Gastroesophageal sphincter (tissue), 4 donors: ENCODE measurements at regions not wholly inside any gene's neighbourhood (a gene's known extent, or its start where the extent isn't known, plus 50 kb on each side); places are given as distances from the start of the nearest gene placed in this dataset.

Experiments
- ATAC-seq: fragments of 150-250 bp; one replicate; pipeline ENCODE4 v1.9.1; 2016; ENCODE audit warnings: mild to moderate bottlenecking, moderate library complexity
- H3K27ac ChIP-seq, 4 donors: fragments of 200-600 bp; sonication (generic) in 3 of 4; 1 replicate in 3 of 4; 2 replicates in 1 of 4; pipeline ENCODE4 v1.5.1; 2016 to 2019
- H3K27me3 ChIP-seq: fragments of 200-600 bp; sonication (generic); one replicate; pipeline ENCODE4 v1.5.1; 2019
- H3K36me3 ChIP-seq, 2 donors: fragments of 200-600 bp; sonication (generic); one replicate each; pipeline ENCODE4 v1.5.1; 2019; ENCODE audit warnings: control low read depth in 1 of 2
- H3K4me1 ChIP-seq, 3 donors: fragments of 200-600 bp; sonication (generic); 1 replicate in 2 of 3; 2 replicates in 1 of 3; pipeline ENCODE4 v1.5.1; 2016 to 2019; ENCODE audit warnings: control low read depth in 2 of 3
- H3K4me3 ChIP-seq, 2 donors: fragments of 200-600 bp; sonication (generic); one replicate each; pipeline ENCODE4 v1.5.1; 2019; ENCODE audit warnings: mild to moderate bottlenecking in 1 of 2, moderate library complexity in 1 of 2
- H3K9me3 ChIP-seq, 3 donors: fragments of 200-600 bp; sonication (generic); one replicate each; pipeline ENCODE4 v1.5.1; 2017 to 2019; ENCODE audit warnings: control low read depth in 2 of 3
- CTCF ChIP-seq, 4 experiments: fragments of 200-600 bp in 2 of 4; fragments of 450-650 bp in 2 of 4; sonication (generic) in 1 of 4; IDR thresholded peaks; one replicate each; pipeline ENCODE4 v1.5.1; 2017 to 2019; ENCODE audit warnings: antibody characterized with exemption in 4 of 4, mild to moderate bottlenecking in 2 of 4, moderate library complexity in 2 of 4
- EP300 ChIP-seq: sonication (generic); formaldehyde crosslinking; IDR thresholded peaks from one replicate; pipeline ENCODE4 v1.6.1; 2017; ENCODE audit warnings: antibody characterized with exemption, mild to moderate bottlenecking
- POLR2A ChIP-seq, 2 donors: fragments of 450-650 bp; IDR thresholded peaks; one replicate each; pipeline ENCODE4 v1.6.1; 2017; ENCODE audit warnings: antibody characterized with exemption in 2 of 2, mild to moderate bottlenecking in 2 of 2, moderate library complexity in 1 of 2
- POLR2AphosphoS5 ChIP-seq: sonication (generic); formaldehyde crosslinking; IDR thresholded peaks from one replicate; pipeline ENCODE4 v1.6.1; 2017; ENCODE audit warnings: antibody characterized with exemption
- WGBS, 2 donors: methylation state at CpG; one replicate each; pipeline ENCODE4 v1.1.5; 2018; ENCODE audit warnings: low coverage in 1 of 2; 5-methylcytosine and 5-hydroxymethylcytosine counted together

GRCh38 chr3:67094167-67094566 lies 96.1 kb downstream of the KBTBD8 start:
- Histone ChIP-seq H3K27me3 (peaks cover 4% of the 10 kb centered on the region), H3K27ac (no peak overlapping the region)
- no peak for ATAC-seq

GRCh38 chr3:67094774-67095173 lies 96.7 kb downstream of the KBTBD8 start:
- no peaks in the 10 kb centered on the region for H3K36me3 ChIP-seq
- ATAC-seq = no peak

More at GRCh38 chr3:67094167-67094566, 96.1 kb downstream of the KBTBD8 start:
- no peaks in the 10 kb centered on the region for H3K9me3 ChIP-seq
- TF ChIP-seq EP300 (no peak), POLR2AphosphoS5 (no peak), CTCF (IDR thresholded peaks at IDR 0.05) (no peak), POLR2A (IDR thresholded peaks at IDR 0.05) (no peak)
- 34 to 60% methylated on average over 4 to 5 of the region's 5 CpGs for WGBS, 2 donors
- H3K4me1 ChIP-seq = peaks cover 0 to 8% (median 0%) of the 10 kb centered on the region in 3 donors
- no peaks in the 10 kb centered on the region for H3K36me3 ChIP-seq
- no peak overlapping the region for H3K4me3 ChIP-seq

GRCh38 chr3:67104388-67104787 lies 106.3 kb downstream of the KBTBD8 start:
- Histone ChIP-seq H3K27me3 (no peaks in the 10 kb centered on the region), H3K9me3 (peaks cover 0 to 5% (median 0%) of the 10 kb centered on the region in 3 donors), H3K4me3 (no peak overlapping the region), H3K36me3 (no peaks in the 10 kb centered on the region), H3K4me1 (no peaks in the 10 kb centered on the region), H3K27ac (no peak overlapping the region)
- TF ChIP-seq POLR2A (IDR thresholded peaks at IDR 0.05) = no peak
- no peak for TF ChIP-seq EP300
- TF ChIP-seq CTCF (IDR thresholded peaks at IDR 0.05) = no peak
- TF ChIP-seq POLR2AphosphoS5 = no peak
- ATAC-seq = no peak

More at GRCh38 chr3:67094774-67095173, 96.7 kb downstream of the KBTBD8 start:
- Histone ChIP-seq H3K27ac (no peak overlapping the region), H3K4me1 (peaks cover 0 to 8% (median 0%) of the 10 kb centered on the region in 3 donors), H3K4me3 (no peak overlapping the region), H3K27me3 (peaks cover 4% of the 10 kb centered on the region), H3K9me3 (no peaks in the 10 kb centered on the region)
- TF ChIP-seq POLR2A (IDR thresholded peaks at IDR 0.05) = no peak
- 0 to 43% methylated on average over 1 of the region's 1 CpG for WGBS, 2 donors

GRCh38 chr3:67106874-67107273 lies 108.8 kb downstream of the KBTBD8 start:
- no peaks in the 10 kb centered on the region for H3K36me3 ChIP-seq
- WGBS, 2 donors = 62 to 83% methylated on average over 1 to 3 of the region's 3 CpGs
- H3K4me3 ChIP-seq = no peak overlapping the region
- peaks cover 0 to 5% (median 0%) of the 10 kb centered on the region in 3 donors for H3K9me3 ChIP-seq
- no peak overlapping the region for H3K27ac ChIP-seq
- H3K27me3 ChIP-seq = peaks cover 6% of the 10 kb centered on the region
- TF ChIP-seq POLR2A (IDR thresholded peaks at IDR 0.05) (no peak), EP300 (no peak), POLR2AphosphoS5 (no peak), CTCF (IDR thresholded peaks at IDR 0.05) (no peak)
- no peak for ATAC-seq
- no peaks in the 10 kb centered on the region for H3K4me1 ChIP-seq

- TF ChIP-seq CTCF (IDR thresholded peaks at IDR 0.05) (peak in 2 of 4 experiments; percentile 32 to 50), EP300 (no peak)
- H3K4me3 ChIP-seq = no peak overlapping the region
- H3K36me3 ChIP-seq = no peaks in the 10 kb centered on the region
- H3K27ac ChIP-seq = no peak overlapping the region
- WGBS, 2 donors = 10 to 11% methylated on average over 3 of the region's 3 CpGs
- no peak for ATAC-seq
- H3K27me3 ChIP-seq = peaks cover 9% of the 10 kb centered on the region
- H3K9me3 ChIP-seq = no peaks in the 10 kb centered on the region
- H3K4me1 ChIP-seq = no peaks in the 10 kb centered on the region
Measured at GRCh38 chr3:67109651-67110204, 111.6 kb downstream of the KBTBD8 start.
